HEK293 (cell line): ENCODE measurements at regions not wholly inside any gene's neighbourhood (a gene's known extent, or its start where the extent isn't known, plus 50 kb on each side); places are given as distances from the start of the nearest gene placed in this dataset.

Source experiments
- CTCF ChIA-PET: fragments of 350-600 bp; formaldehyde crosslinking; extraction: SDS; loops from one replicate; lab custom pipeline; 2021; ENCODE audit warnings: antibody characterized with exemption; lab: Yijun Ruan, JAX
- POLR2A ChIA-PET: fragments of 300-600 bp; formaldehyde crosslinking; extraction: SDS; loops from one replicate; lab custom pipeline; 2020; ENCODE audit warnings: antibody characterized with exemption, inconsistent platforms; lab: Yijun Ruan, JAX
- H3K27ac ChIP-seq: fragments of 200-500 bp; sonication (Bioruptor generic); 2 replicates; pipeline ENCODE4 v1.5.1; 2014; ENCODE audit warnings: low read depth, low read length, control low read depth, inconsistent platforms; ENCODE audit errors: extremely low read depth
- H3K36me3 ChIP-seq, 2 experiments: fragments of 200-500 bp in 1 of 2; sonication (Bioruptor generic) in 1 of 2; 1 replicate in 1 of 2; 2 replicates in 1 of 2; pipeline ENCODE4 v1.5.1; 2014 to 2017; ENCODE audit warnings: inconsistent platforms in 2 of 2, low read length in 2 of 2; ENCODE audit not compliant: control insufficient read depth in 2 of 2, insufficient read depth in 1 of 2
- H3K4me1 ChIP-seq: fragments of 200-500 bp; sonication (Bioruptor generic); 2 replicates; pipeline ENCODE4 v1.5.1; 2014; ENCODE audit warnings: mild to moderate bottlenecking, low read length, inconsistent platforms; ENCODE audit not compliant: control insufficient read depth, insufficient read depth
- H3K4me3 ChIP-seq: 2 replicates; pipeline ENCODE4 v1.5.1; 2011; ENCODE audit warnings: low read depth, mild to moderate bottlenecking, control low read depth, low read length, moderate library complexity
- H3K9me3 ChIP-seq: fragments of 200-500 bp; sonication (Bioruptor generic); 2 replicates; pipeline ENCODE4 v1.5.1; 2014; ENCODE audit warnings: low read depth, low read length, inconsistent platforms; ENCODE audit not compliant: control insufficient read depth, insufficient read depth
- GFI1B ChIP-seq: fragments of 450-650 bp; formaldehyde crosslinking; IDR thresholded peaks from 2 replicates; pipeline ENCODE4 v1.5.1; 2016; ENCODE audit warnings: missing biosample characterization, missing genetic modification characterization
- HOXD13 ChIP-seq: sonication (generic); formaldehyde crosslinking; IDR thresholded peaks from 2 replicates; pipeline ENCODE4 v1.8.0; 2022; ENCODE audit warnings: missing genetic modification reagents, borderline replicate concordance
- OSR2 ChIP-seq: fragments of 450-650 bp; formaldehyde crosslinking; IDR thresholded peaks from 2 replicates; pipeline ENCODE4 v1.5.1; 2016; ENCODE audit warnings: missing biosample characterization, missing genetic modification characterization
- PRDM1 ChIP-seq: fragments of 450-650 bp; formaldehyde crosslinking; IDR thresholded peaks from 2 replicates; pipeline ENCODE4; 2016; ENCODE audit warnings: missing biosample characterization, missing genetic modification characterization
- REPIN1 ChIP-seq: fragments of 450-650 bp; formaldehyde crosslinking; IDR thresholded peaks from 2 replicates; pipeline ENCODE4 v1.5.1; 2017; ENCODE audit warnings: missing biosample characterization, missing genetic modification characterization, low read depth
- SALL2 ChIP-seq: fragments of 450-650 bp; formaldehyde crosslinking; IDR thresholded peaks from 2 replicates; pipeline ENCODE4 v1.5.0; 2017; ENCODE audit warnings: missing biosample characterization, mild to moderate bottlenecking, missing genetic modification characterization, borderline replicate concordance
- SCRT1 ChIP-seq: fragments of 450-650 bp; formaldehyde crosslinking; IDR thresholded peaks from 2 replicates; pipeline ENCODE4 v1.5.1; 2016; ENCODE audit warnings: missing biosample characterization, missing genetic modification characterization, borderline replicate concordance
- SCRT2 ChIP-seq: fragments of 450-650 bp; formaldehyde crosslinking; IDR thresholded peaks from 2 replicates; pipeline ENCODE4 v1.5.1; 2016; ENCODE audit warnings: missing biosample characterization, missing genetic modification characterization
- YY1 ChIP-seq: fragments of 450-650 bp; formaldehyde crosslinking; IDR thresholded peaks from 2 replicates; pipeline ENCODE4 v1.5.1; 2018; ENCODE audit warnings: missing biosample characterization, missing genetic modification characterization
- ZBTB1 ChIP-seq: fragments of 450-650 bp; formaldehyde crosslinking; IDR thresholded peaks from 2 replicates; pipeline ENCODE4 v1.5.1; 2016; ENCODE audit warnings: missing biosample characterization, missing genetic modification characterization
- ZBTB49 ChIP-seq: fragments of 450-650 bp; formaldehyde crosslinking; IDR thresholded peaks from 2 replicates; pipeline ENCODE4 v1.5.1; 2016; ENCODE audit warnings: missing biosample characterization, missing genetic modification characterization, low read depth
- ZEB2 ChIP-seq: fragments of 450-650 bp; formaldehyde crosslinking; IDR thresholded peaks from 2 replicates; pipeline ENCODE4 v1.5.1; 2016; ENCODE audit warnings: missing biosample characterization, missing genetic modification characterization
- ZFP37 ChIP-seq: fragments of 450-650 bp; formaldehyde crosslinking; IDR thresholded peaks from 2 replicates; pipeline ENCODE4 v1.5.1; 2016; ENCODE audit warnings: missing biosample characterization, missing genetic modification characterization
- ZIC2 ChIP-seq: fragments of 450-650 bp; formaldehyde crosslinking; IDR thresholded peaks from 2 replicates; pipeline ENCODE4 v1.5.1; 2016; ENCODE audit warnings: missing biosample characterization, missing genetic modification characterization
- ZNF140 ChIP-seq: fragments of 450-650 bp; formaldehyde crosslinking; IDR thresholded peaks from 2 replicates; pipeline ENCODE4 v1.5.1; 2016; ENCODE audit warnings: missing biosample characterization, missing genetic modification characterization
- ZNF19 ChIP-seq: fragments of 450-650 bp; formaldehyde crosslinking; IDR thresholded peaks from 2 replicates; pipeline ENCODE4; 2016; ENCODE audit warnings: missing biosample characterization, missing genetic modification characterization, low read depth
- ZNF239 ChIP-seq: fragments of 450-650 bp; formaldehyde crosslinking; IDR thresholded peaks from 2 replicates; pipeline ENCODE4 v1.5.1; 2016; ENCODE audit warnings: missing biosample characterization, missing genetic modification characterization
- ZNF248 ChIP-seq: fragments of 450-650 bp; formaldehyde crosslinking; IDR thresholded peaks from 2 replicates; pipeline ENCODE4 v1.5.1; 2017; ENCODE audit warnings: missing biosample characterization, missing genetic modification characterization
- ZNF324 ChIP-seq: fragments of 450-650 bp; formaldehyde crosslinking; IDR thresholded peaks from 2 replicates; pipeline ENCODE4 v1.5.1; 2016; ENCODE audit warnings: missing biosample characterization, missing genetic modification characterization
- ZNF391 ChIP-seq: fragments of 450-650 bp; formaldehyde crosslinking; IDR thresholded peaks from 2 replicates; pipeline ENCODE4 v1.5.1; 2016; ENCODE audit warnings: low read depth, missing biosample characterization, missing genetic modification characterization, borderline replicate concordance
- ZNF510 ChIP-seq: fragments of 450-650 bp; formaldehyde crosslinking; IDR thresholded peaks from 2 replicates; pipeline ENCODE4 v1.5.1; 2018; ENCODE audit warnings: mild to moderate bottlenecking, missing genetic modification characterization, missing biosample characterization; ENCODE audit not compliant: insufficient replicate concordance
- ZNF548 ChIP-seq: fragments of 450-650 bp; formaldehyde crosslinking; IDR thresholded peaks from 2 replicates; pipeline ENCODE4 v1.5.1; 2016; ENCODE audit warnings: missing biosample characterization, missing genetic modification characterization
- ZNF560 ChIP-seq: fragments of 450-650 bp; formaldehyde crosslinking; IDR thresholded peaks from 2 replicates; pipeline ENCODE4 v1.5.1; 2017; ENCODE audit warnings: missing biosample characterization, missing genetic modification characterization, borderline replicate concordance
- ZNF658 ChIP-seq: fragments of 450-650 bp; formaldehyde crosslinking; IDR thresholded peaks from 2 replicates; pipeline ENCODE4; 2016; ENCODE audit warnings: missing biosample characterization, missing genetic modification characterization
- ZNF76 ChIP-seq: fragments of 450-650 bp; formaldehyde crosslinking; IDR thresholded peaks from 2 replicates; pipeline ENCODE4; 2016; ENCODE audit warnings: low read depth, missing biosample characterization, missing genetic modification characterization, borderline replicate concordance
- ZNF768 ChIP-seq: fragments of 450-650 bp; formaldehyde crosslinking; IDR thresholded peaks from 2 replicates; pipeline ENCODE4 v1.5.1; 2018; ENCODE audit warnings: missing biosample characterization, mild to moderate bottlenecking, missing genetic modification characterization
- ZNF776 ChIP-seq: fragments of 450-650 bp; formaldehyde crosslinking; IDR thresholded peaks from 2 replicates; pipeline ENCODE4 v1.5.0; 2017; ENCODE audit warnings: missing biosample characterization, missing genetic modification characterization, borderline replicate concordance
- ZNF830 ChIP-seq: fragments of 450-650 bp; IDR thresholded peaks from 2 replicates; pipeline ENCODE4 v1.5.0; 2018; ENCODE audit warnings: missing biosample characterization, missing genetic modification characterization, low read depth, mild to moderate bottlenecking, moderate library complexity
- ZNF837 ChIP-seq: fragments of 450-650 bp; formaldehyde crosslinking; IDR thresholded peaks from 2 replicates; pipeline ENCODE4 v1.5.1; 2016; ENCODE audit warnings: missing biosample characterization, missing genetic modification characterization
- ZSCAN16 ChIP-seq: fragments of 450-650 bp; formaldehyde crosslinking; IDR thresholded peaks from 2 replicates; pipeline ENCODE4 v1.5.1; 2016; ENCODE audit warnings: missing biosample characterization, missing genetic modification characterization
- TF ChIP-seq, protein P1 (sequence below): fragments of 450-650 bp; formaldehyde crosslinking; IDR thresholded peaks from 2 replicates; pipeline ENCODE4 v1.5.1; 2016; ENCODE audit warnings: missing biosample characterization, missing genetic modification characterization

- TF ChIP-seq ZNF768 (tag by site-specific recombination) (no peak), REPIN1 (tag by site-specific recombination) (no peak), ZIC2 (tag by site-specific recombination) (no peak), ZFP37 (tag by site-specific recombination) (no peak), GFI1B (tag by site-specific recombination) (no peak), ZNF140 (tag by site-specific recombination) (no peak), ZNF324 (no peak), ZNF19 (tag by site-specific recombination) (no peak), ZNF830 (no peak), ZNF776 (tag by site-specific recombination) (no peak), SALL2 (tag by site-specific recombination) (no peak), ZSCAN16 (tag by site-specific recombination) (no peak), ZNF548 (no peak), ZNF391 (tag by site-specific recombination) (no peak), ZNF239 (tag by site-specific recombination) (no peak), PRDM1 (tag by site-specific recombination) (no peak)
- Histone ChIP-seq H3K27ac (no peak overlapping the region), H3K4me3 (no peak overlapping the region), H3K4me1 (no peaks in the 10 kb centered on the region), H3K36me3 (no peaks in the 10 kb centered on the region), H3K9me3 (no peaks in the 10 kb centered on the region)
- POLR2A ChIA-PET, result no interaction called here
- CTCF ChIA-PET, result no interaction called here
Observed at GRCh38 chr2:64203858-64204632, 59.8 kb upstream of the PELI1 start.

DNA sequence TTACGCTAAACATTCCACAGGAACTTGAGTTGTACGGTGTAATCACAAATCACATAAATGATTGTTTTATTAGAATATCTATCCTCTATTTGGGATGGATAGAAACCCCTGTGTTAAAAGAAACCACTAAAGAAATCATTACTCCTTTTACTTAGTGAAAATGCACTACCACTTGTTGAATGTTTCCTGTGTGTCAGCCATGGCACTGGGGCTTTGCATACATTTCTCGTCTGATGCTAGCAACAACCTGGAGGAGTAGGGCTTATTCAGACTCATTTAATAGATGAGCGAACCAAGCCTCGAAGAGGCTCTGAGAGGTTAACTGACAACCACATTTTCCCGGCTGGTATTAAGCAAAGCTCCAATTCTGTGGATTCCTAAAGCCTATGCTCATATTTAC lies 60.5 kb upstream of the PELI1 start:
- Histone ChIP-seq H3K27ac (no peak overlapping the region), H3K9me3 (no peaks in the 10 kb centered on the region), H3K4me1 (no peaks in the 10 kb centered on the region), H3K4me3 (no peak overlapping the region), H3K36me3 (no peaks in the 10 kb centered on the region)
- CTCF ChIA-PET, result no interaction called here
- TF ChIP-seq OSR2 (tag by site-specific recombination) (no peak), ZNF19 (tag by site-specific recombination) (no peak), SCRT2 (peak; percentile 74), SCRT1 (tag by site-specific recombination) (peak; percentile 14; the same call in 1 of the 2 replicates), ZNF658 (tag by site-specific recombination) (no peak), YY1 (no peak), ZNF510 (tag by site-specific recombination) (no peak), ZNF76 (tag by site-specific recombination) (no peak)
- TF ChIP-seq, protein P1, sequence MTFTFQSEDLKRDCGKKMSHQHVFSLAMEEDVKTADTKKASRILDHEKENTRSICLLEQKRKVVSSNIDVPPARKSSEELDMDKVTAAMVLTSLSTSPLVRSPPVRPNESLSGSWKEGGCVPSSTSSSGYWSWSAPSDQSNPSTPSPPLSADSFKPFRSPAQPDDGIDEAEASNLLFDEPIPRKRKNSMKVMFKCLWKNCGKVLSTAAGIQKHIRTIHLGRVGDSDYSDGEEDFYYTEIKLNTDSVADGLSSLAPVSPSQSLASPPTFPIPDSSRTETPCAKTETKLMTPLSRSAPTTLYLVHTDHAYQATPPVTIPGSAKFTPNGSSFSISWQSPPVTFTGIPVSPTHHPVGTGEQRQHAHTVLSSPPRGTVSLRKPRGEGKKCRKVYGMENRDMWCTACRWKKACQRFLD (tag by site-specific recombination), result no peak
- POLR2A ChIA-PET, result no interaction called here

GRCh38 chr2:64205415-64205814 lies 61.2 kb upstream of the PELI1 start:
- ChIA-PET POLR2A (no interaction called here), CTCF (no interaction called here)
- H3K4me3 ChIP-seq, result no peak overlapping the region
- TF ChIP-seq HOXD13 (CRISPR knock-in tag), result no peak
- no peak for TF ChIP-seq ZEB2
- TF ChIP-seq ZNF837 (tag by site-specific recombination), result no peak
- no peak for TF ChIP-seq ZBTB49 (tag by site-specific recombination)
- no peak for TF ChIP-seq SALL2 (tag by site-specific recombination)
- no peak for TF ChIP-seq ZNF560 (tag by site-specific recombination)
- TF ChIP-seq ZNF248 (tag by site-specific recombination), result no peak
- TF ChIP-seq ZBTB1 (tag by site-specific recombination), result no peak
- H3K27ac ChIP-seq, result no peak overlapping the region
- no peaks in the 10 kb centered on the region for H3K4me1 ChIP-seq
- no peaks in the 10 kb centered on the region for H3K9me3 ChIP-seq
- no peaks in the 10 kb centered on the region for H3K36me3 ChIP-seq
